HK-2 (cell line): ENCODE measurements at regions not wholly inside any gene's neighbourhood (a gene's known extent, or its start where the extent isn't known, plus 50 kb on each side); places are given as distances from the start of the nearest gene placed in this dataset.

Experiments used
- DNase-seq: peaks from one replicate; pipeline ENCODE4 v3.0.0-alpha.2; 2018; ENCODE audit not compliant: unreplicated experiment

DNA sequence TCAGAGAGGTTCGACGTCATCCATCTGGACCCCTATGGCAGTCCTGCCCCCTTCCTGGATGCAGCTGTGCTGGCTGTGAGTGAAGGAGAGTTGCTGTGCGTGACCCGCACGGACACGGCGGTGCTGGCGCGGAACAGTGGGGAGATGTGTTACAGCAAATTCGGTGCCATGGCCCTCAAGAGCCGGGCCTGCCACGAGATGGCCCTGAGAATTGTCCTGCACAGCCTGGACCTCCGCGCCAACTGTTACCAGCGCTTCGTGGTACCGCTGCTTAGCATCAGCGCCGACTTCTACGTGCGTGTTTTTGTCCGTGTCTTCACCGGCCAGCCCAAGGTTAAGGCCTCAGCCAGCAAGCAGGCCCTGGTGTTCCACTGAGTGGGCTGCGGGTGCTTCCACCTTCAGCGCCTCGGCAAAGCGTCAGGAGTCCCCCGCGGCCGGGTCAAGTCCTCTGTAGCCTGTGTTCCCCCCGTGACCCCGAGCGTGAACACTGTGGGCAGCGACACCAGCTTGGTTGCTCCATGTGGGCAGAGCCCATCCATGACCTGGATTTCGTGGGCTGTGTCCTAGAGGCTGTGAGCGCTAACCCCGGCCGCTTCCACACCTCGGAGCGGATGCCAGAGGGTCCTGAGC is 186.7 kb upstream of the SLITRK2 start:
- DNase-seq, result no peak

DNA sequence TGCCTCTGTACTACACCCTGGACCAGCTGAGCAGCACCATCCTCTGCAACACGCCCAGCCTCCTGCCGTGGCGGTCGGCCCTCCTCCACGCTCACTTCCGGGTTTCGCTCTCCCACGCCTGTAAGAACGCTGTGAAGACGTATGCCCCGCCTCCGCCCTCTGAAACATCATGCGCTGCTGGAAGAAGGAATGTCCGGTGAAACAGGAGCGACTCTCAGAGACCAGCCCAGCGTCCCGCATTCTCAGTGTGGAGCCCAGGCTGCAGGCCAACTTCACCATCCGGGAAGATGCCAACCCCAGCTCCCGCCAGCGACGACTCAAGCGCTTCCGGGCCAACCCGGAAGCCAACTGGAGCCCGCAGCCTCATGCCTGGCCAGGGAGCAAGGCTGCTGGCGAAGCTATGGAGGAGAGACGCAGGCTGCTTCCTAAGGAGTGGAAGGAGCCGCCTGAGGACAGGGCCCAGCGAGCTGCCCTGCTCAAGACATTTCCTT is 186.1 kb upstream of the SLITRK2 start:
- DNase-seq, result no peak

DNA sequence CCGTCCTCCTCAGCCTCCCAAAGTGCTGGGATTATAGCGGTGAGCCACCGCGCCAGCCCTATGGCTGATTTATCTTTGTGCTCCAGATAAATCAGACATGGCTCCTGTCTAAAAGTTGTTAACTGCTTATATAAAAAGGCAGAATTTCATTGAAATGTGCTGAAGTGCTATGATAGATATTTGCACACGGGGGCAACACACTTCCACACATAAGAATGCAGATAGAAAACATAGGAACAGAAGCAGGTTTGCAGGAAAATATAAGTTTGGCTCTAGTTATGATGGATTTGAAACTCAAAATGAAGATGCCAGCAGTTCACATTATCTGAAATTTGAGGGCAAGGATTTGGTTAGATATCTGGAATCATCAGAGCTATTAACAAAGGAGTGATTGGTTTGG is 163.1 kb upstream of the SLITRK2 start:
- no peak for DNase-seq

DNA sequence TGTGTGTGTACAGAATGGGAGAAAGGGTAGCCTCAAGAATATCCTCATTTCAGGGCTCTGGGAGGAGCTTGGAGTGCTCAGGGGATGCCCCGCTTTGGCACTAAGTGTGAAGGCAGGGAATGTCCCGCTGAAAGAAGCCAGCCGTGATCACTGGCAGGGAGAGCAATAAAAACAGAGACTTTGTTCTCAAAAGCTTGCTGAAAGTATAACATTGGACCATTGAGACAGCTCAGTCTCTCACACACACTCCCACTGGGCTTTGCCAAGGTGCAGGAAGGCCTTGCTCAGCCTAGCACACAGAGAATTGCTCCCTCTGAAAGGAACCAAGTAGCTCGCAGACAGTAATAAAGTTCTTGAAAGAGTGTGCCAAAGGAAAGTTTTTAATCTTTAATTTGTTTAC is 143.8 kb upstream of the SLITRK2 start:
- DNase-seq, result no peak

DNA sequence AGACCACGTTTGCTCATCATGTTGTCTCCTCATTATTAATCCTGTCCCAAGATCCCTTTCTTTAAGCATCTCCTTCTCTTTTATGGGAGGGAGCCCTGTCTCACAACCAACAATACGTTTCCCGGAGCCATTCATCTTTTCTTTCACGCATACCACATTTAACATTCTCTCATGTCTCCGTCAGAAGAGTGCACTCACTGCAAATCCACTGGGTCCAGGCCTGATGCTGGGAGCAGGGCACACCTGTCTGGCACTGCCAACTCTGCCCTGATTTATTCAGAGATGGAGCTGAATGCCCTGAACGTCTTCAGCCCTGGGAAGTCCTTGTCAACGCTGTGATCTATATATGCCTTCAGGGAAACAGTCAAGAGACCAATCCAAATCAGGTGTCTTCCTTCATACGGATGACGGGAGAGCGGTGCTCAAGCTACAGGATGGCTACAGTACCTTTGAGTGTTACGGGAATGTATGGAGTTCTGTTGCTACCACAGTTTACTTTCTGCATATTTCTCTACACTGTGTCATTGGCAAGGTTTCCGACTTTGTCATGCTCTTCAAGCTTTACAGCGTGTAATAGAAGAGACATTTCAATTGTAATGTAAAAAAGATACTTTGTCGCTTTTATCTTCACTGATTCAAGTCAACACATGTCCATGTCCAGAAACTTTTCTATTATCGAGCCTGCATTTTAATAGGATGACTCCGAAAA is 140.4 kb upstream of the SLITRK2 start:
- DNase-seq, result no peak

DNA sequence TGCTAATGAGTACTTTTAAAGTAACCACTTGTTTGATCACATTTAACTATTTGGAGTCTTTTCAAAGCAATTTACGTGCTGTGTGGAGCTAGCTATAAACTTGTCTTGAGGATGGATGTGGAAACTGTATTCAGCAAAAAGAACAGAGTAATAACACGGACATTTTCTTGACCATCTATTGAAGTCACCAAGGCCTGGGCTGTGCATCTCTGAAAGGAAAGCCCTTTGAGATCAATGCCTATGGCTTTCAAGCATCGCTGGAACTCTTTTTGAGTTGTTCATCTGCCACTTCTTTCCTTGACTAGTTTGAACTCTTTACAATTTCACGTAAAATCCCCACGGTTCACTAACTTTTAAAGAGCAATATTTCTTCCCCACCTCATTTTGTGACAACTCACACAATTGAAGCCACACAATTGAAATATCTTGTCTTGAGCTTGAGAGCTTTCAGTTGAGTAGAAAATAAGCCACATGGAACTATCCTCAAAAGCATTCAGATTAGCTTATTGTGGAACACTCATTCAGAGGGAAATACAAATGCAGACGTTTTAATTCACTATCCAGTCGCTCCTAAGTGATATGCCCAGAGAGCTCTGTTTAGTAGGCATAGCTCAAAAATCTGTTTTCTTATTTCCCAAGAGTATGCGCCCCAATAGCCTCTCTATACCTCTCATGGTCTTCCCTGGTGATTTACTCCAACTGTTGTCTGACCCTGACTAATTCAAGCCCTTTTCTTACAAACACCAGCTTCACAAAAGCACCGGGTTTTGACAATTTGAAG is 134.9 kb upstream of the SLITRK2 start:
- DNase-seq, result no peak

DNA sequence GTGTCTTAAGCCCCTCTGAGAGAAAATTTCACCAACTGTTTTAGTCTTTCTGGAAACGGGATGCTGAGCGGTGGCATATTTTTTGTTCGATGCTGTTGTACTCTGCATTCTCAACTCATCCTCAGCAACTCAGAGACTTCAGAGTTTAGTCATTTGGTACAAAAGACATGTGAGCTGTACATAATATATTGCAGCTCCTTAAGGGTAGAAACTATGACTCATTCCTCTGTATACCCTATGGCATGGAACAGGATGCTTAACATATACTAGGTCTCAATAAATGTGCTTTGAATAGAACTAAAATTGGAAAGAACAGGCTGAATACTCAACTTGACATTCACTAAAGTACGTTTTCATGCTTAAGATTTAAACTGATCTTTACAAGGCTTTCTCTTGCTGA is 130.5 kb upstream of the SLITRK2 start:
- no peak for DNase-seq

DNA sequence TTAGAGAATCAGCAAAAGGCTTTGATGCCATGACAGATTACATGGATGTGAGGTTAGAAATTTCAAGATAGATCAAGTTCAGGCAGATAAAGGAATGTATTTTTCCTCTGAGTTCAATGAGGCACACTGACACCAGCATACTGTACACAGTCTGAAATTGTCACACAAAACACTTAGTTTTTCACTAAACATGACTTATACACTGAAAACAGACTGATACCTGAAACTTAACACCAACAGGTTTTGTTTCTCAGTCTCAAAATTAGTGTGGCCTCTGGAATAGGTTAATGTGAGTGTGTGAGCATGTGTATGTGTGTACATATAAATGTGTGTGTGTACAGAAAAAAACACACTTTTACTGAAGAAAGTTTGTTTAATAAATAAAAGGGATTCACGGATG is 129.9 kb upstream of the SLITRK2 start:
- DNase-seq, result no peak

DNA sequence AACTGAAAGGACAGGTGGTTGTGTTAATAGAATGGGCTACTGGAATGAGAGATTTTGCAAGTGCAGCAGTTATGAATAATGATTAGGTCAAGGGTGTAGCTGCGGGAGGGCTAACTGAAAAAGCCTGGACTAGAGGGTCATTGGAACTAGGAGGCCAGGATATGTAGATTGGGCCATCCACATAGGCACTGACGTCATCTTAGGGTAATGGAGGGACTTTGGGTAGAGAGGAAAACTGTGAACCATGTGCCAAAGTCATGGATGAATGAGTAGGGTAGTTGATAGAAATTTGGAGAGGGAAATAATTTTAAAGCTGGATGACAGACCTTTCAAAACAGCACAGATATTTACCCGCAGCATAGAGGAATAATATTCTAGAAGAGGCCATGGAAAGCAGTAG is 123.6 kb upstream of the SLITRK2 start:
- no peak for DNase-seq

DNA sequence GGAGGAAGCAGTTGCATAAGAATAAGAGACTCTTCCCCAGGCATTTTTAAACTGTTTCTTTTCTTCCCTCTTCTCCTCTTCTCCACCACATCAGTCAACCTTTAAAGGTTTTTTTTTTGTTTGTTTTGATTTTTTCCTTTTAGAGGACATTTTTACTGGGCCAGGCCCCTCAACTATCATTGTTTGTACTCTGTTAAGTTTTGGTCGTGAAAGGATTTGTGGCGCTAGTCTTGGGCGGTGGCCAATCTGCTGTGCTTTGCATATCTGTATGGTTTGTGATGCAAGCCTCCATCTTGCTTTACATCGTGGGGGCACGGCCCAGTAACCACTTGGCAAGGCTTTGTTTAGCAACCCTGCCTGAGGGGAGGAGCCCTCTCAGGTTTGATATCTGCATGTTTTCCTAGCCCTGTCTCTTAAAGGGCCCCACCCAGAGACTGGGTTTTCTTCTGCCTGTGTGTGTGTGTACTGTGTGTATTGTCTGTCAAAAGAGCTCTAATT is 101.9 kb upstream of the SLITRK2 start:
- no peak for DNase-seq

DNA sequence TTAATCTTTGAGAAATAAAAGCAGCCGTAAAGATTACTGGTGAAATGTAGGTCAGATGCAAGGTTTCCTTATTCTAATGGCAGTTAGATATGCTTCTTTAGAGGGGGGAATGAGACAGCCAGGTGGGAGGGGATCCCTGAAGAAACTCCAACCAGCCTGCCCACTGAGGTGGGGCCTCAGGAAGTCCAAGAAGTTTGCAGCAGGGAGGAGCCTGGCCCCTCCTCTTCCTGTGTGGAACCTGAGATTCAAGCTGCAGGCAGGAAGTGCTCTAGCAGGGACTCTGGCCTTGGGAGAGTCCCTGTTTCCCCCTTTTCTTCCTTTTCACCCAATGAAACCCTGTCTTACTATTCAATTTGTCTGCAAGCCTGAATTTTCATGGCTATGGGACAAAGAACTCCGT is 101.4 kb upstream of the SLITRK2 start:
- DNase-seq, result no peak

DNA sequence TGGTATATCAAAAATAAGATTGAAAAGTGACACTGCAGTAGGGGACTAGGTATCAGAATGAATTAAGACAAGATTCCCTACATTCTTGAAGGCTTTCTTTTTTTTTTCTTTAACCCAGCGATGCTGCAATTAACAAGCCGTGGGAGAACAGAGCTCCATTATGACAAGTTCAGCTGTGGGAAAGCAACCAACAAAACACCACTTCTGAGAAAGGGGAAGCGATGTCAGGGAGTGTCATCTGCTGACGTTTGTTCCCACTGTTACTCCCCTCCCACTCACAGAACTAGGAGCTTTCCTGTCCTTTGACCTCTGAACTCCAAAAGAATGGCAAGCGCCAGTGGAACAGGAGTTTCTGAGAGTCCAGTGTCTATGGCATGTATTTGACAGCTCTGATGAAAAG is 90.2 kb upstream of the SLITRK2 start:
- DNase-seq, result no peak

DNA sequence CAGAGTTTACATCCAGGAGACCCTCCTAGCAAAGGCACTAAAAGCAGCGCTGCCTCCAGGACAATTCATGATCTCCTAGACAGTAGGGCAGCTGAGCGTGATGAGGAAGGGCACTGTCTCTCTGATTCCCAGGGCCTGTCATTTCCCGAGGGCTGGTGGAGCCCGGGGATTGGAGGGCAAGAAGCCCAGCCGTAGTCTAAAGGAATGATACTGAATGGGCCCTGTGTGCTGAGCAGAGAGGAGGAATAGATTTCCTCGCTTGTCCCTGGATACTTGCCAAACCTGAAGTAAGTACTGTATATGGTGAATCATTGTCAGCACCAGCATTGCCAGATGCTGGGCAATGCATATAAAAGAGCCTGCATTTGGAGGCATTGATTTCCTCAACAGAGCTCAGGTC is 88.0 kb upstream of the SLITRK2 start:
- DNase-seq, result no peak

DNA sequence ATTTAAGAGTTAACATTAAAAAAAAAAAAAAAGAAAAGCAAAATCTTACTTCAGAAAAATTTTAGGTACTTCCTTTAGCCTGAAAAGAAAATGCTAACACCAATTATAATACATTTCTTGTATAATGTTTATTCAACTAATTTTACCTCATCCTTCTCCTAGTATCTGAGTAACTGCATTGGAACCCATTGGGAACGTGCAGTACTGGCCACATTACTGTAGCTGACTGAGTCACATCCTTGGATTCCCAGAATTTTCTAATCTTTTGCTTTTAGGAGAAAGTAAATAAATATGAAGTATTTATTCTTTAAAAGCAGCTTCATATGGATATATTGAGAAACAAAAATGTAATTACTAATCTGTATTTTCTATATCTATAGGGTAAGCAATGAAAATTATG is 82.6 kb upstream of the SLITRK2 start:
- DNase-seq, result no peak

DNA sequence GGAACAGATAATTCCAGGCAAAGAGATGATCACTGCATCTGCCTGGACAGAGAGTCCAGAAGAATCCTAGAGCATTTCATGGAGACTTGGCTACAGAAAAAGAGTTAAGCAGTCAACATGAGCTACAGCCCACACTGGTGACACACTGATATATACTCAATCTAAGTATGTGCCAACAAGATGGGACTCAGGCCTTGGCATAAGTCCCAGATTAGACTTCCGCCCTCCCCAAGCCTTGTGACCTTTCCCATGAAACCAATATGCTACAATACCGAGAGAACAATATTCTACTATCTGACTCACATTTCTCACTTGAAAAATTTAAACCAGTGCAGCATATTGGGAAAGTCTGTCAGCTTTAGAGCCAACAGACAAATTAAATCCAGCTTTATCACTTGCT is 65.7 kb upstream of the SLITRK2 start:
- DNase-seq, result no peak
